Effector memory CD8-positive, alpha-beta T cell (primary cell): ENCODE measurements at regions not wholly inside any gene's neighbourhood (a gene's known extent, or its start where the extent isn't known, plus 50 kb on each side); places are given as distances from the start of the nearest gene placed in this dataset.

ENCODE experiments used
- ATAC-seq: fragments of 150-1000 bp; cut with Tn5 transposase; replicated peaks from 2 replicates; pipeline ENCODE4 v1.10.0; 2021; ENCODE audit warnings: mild to moderate bottlenecking, moderate library complexity
- DNase-seq, 3 experiments: peaks; one replicate each; pipeline ENCODE4 v3.0.0; 2021
- H3K27ac Mint-ChIP-seq, 2 donors: one replicate each; pipeline ENCODE4 v1.8.0; 2022; ENCODE audit warnings: mild to moderate bottlenecking in 2 of 2, mixed read lengths in 2 of 2, moderate library complexity in 2 of 2
- H3K27me3 Mint-ChIP-seq, 2 donors: one replicate each; pipeline ENCODE4 v1.8.0; 2022; ENCODE audit warnings: mixed read lengths in 2 of 2
- H3K36me3 Mint-ChIP-seq: one replicate; pipeline ENCODE4 v1.8.0; 2022; ENCODE audit warnings: mild to moderate bottlenecking, moderate library complexity, mixed read lengths; ENCODE audit not compliant: insufficient read depth
- H3K4me1 Mint-ChIP-seq, 2 donors: one replicate each; pipeline ENCODE4 v1.8.0; 2022; ENCODE audit warnings: low read depth in 2 of 2, mixed read lengths in 2 of 2
- H3K4me3 Mint-ChIP-seq, 2 donors: one replicate each; pipeline ENCODE4 v1.8.0; 2022; ENCODE audit warnings: mild to moderate bottlenecking in 2 of 2, mixed read lengths in 2 of 2, moderate library complexity in 2 of 2
- H3K9me3 Mint-ChIP-seq, 2 donors: one replicate each; pipeline ENCODE4 v1.8.0; 2022; ENCODE audit warnings: mixed read lengths in 2 of 2

DNA sequence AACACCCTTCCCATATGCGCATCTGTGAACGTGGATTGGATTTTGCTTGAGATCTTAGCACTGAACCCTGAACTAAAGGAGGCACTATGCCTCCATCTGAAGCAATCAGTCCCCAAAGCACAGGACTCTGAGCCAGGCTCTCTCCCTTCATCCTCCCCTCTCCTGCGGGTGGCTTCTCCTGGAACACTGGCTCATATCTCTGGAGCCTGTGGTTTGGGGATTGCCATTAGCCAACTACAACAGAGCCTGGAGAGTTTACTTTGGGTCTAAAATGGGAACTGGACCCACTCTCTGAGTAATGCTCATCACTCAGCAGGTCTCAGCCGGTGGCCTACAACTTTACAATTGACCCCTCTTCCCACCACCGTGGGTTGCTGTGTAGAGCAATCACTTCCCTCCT, 190.8 kb upstream of the HES1 start:
- no peak overlapping the region for H3K27ac Mint-ChIP-seq
- DNase-seq = no peak
- H3K27me3 Mint-ChIP-seq = peaks cover 2 to 20% of the 10 kb centered on the region in 2 donors
- H3K4me3 Mint-ChIP-seq = no peak overlapping the region
- no peaks in the 10 kb centered on the region for H3K4me1 Mint-ChIP-seq
- H3K36me3 Mint-ChIP-seq = no peaks in the 10 kb centered on the region
- no peaks in the 10 kb centered on the region for H3K9me3 Mint-ChIP-seq
- ATAC-seq = no peak

DNA sequence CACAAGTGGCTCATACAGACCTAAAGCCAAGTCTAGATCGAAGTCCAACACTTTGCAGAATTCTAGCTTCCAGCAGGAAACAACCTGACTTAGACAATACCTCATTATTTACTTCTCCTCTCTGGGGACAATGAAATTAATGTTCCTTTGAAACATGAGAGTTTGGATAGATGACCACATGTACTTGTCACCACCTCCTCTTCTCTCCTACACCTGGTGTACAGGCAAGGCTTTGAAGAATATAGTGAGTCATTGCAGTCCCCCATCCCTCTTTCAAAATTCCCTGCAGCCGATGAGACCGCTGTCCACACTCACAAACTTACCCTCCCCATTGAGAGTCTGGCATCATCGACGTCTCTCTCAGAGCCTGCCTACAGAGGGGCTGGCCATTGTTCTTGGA, 189.0 kb upstream of the HES1 start:
- no peaks in the 10 kb centered on the region for H3K4me1 Mint-ChIP-seq
- no peaks in the 10 kb centered on the region for H3K9me3 Mint-ChIP-seq
- no peak overlapping the region for H3K4me3 Mint-ChIP-seq
- H3K36me3 Mint-ChIP-seq = no peaks in the 10 kb centered on the region
- no peak overlapping the region for H3K27ac Mint-ChIP-seq
- DNase-seq = no peak
- peaks cover 0 to 23% of the 10 kb centered on the region in 2 donors for H3K27me3 Mint-ChIP-seq
- ATAC-seq = no peak

DNA sequence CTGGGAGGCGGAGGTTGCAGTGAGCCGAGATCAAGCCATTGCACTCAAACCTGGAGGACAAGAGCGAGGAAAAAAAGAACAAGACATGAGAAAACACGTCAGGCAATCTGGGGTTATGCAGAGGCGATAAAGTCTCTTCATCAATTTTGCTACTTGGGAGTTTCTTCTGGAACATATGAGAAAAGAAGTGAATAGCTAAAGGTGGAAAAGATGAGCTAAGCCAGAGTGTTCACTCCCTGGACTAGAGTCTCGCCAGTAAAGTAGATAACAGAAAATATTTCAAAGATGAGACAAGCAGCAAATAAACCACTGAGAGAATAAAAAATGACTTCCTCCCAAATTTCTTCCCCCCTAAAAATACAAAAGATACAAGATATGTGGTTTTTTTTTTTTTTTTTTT, 188.4 kb upstream of the HES1 start:
- DNase-seq (no peak), ATAC-seq (no peak)
- H3K27me3 Mint-ChIP-seq = peaks cover 0 to 23% of the 10 kb centered on the region in 2 donors
- no peak overlapping the region for H3K27ac Mint-ChIP-seq
- no peak overlapping the region for H3K4me3 Mint-ChIP-seq
- H3K36me3 Mint-ChIP-seq = no peaks in the 10 kb centered on the region
- no peaks in the 10 kb centered on the region for H3K9me3 Mint-ChIP-seq
- H3K4me1 Mint-ChIP-seq = no peaks in the 10 kb centered on the region

DNA sequence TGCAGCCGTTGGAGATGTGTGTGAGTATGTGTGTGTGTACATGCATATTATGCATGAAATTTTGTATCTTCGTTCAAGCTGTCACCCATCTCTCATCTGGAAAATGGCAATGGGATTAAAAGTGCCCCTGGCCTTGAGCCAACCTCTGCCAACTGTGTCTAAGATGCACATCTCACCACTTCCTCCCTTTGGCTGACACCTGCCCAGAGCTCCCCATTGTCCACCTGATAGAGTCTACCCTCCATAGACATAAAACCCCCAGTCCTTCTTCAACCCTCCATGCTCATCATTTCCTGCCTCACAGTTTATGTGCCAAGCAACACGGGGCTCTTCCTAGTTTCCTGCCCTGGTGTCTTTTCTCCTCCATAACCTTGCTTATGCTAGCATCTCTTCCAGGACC, 187.5 kb upstream of the HES1 start:
- no peaks in the 10 kb centered on the region for H3K4me1 Mint-ChIP-seq
- H3K27ac Mint-ChIP-seq = no peak overlapping the region
- DNase-seq (no peak), ATAC-seq (no peak)
- H3K9me3 Mint-ChIP-seq = no peaks in the 10 kb centered on the region
- H3K36me3 Mint-ChIP-seq = no peaks in the 10 kb centered on the region
- H3K4me3 Mint-ChIP-seq = no peak overlapping the region
- peaks cover 0 to 23% of the 10 kb centered on the region in 2 donors for H3K27me3 Mint-ChIP-seq

DNA sequence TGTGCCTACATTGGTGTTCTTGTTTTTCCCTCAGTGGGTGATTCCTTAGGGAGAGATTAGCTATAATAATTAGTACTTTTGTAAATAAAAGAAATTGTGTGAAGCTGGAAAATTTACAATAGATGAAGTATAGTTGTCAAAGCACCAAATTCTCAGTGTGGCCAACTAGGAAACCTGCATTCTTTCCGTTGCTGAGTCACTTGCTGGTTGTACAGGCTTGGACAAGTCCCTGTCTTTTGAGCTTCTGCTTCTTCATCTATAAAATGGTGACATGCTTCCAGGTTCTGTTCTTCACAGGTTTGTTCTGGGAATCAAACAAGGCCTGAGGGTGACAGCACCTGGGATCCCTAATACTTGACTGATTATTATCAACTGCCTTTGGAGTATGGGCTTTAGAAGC, 184.1 kb upstream of the HES1 start:
- no peak overlapping the region for H3K27ac Mint-ChIP-seq
- H3K4me1 Mint-ChIP-seq = no peaks in the 10 kb centered on the region
- no peak overlapping the region for H3K4me3 Mint-ChIP-seq
- H3K27me3 Mint-ChIP-seq = peaks cover 6 to 20% of the 10 kb centered on the region in 2 donors
- peaks cover 2 to 6% of the 10 kb centered on the region in 2 donors for H3K9me3 Mint-ChIP-seq
- ATAC-seq = no peak
- no peaks in the 10 kb centered on the region for H3K36me3 Mint-ChIP-seq
- DNase-seq = no peak

DNA sequence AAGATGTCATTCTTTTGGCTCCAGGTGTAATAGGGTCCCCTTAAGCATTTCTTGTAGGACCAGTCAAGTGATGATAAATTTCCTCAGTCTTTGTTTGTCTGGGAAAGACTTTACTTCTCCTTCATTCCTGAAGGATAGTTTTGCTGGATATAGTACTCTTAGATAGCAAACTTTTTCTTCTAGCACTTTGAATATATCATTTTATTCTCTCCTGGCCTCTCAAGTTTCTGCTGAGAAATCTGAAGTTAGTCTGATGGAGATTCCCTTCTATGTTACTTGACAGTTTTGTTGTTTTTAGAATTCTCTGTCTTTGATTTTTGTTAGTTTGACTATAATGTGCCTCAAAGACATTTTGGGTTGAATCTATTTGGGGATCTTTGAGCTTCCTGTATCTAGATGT, 181.2 kb upstream of the HES1 start:
- Mint-ChIP-seq H3K4me1 (no peaks in the 10 kb centered on the region), H3K36me3 (no peaks in the 10 kb centered on the region), H3K27me3 (peaks cover 19 to 33% of the 10 kb centered on the region in 2 donors), H3K27ac (no peak overlapping the region), H3K4me3 (no peak overlapping the region), H3K9me3 (peaks cover 2 to 6% of the 10 kb centered on the region in 2 donors)
- ATAC-seq = no peak
- no peak for DNase-seq

DNA sequence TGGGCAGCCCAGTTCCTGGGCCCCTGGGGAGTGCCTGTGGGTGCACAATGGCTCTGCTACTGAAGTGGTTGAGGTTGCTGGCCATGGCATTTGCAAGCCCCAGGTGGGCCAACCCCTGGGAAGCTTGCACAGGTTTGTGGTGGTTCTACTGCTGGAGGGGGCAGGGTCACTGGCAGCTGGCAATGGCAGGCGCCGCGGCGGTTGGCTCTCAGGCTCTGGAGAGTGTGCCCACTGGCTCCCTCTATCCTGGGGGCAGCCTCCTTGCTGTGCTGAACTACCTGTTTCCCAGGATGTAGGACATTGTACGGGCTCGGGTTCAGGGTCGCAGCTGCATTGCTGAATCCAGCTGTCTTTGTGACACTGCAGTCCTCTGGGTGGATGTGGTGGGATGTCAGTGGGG, 180.2 kb upstream of the HES1 start:
- Mint-ChIP-seq H3K27me3 (peaks cover 29 to 43% of the 10 kb centered on the region in 2 donors), H3K4me3 (no peak overlapping the region), H3K27ac (no peak overlapping the region), H3K4me1 (no peaks in the 10 kb centered on the region), H3K36me3 (no peaks in the 10 kb centered on the region), H3K9me3 (peaks cover 2 to 6% of the 10 kb centered on the region in 2 donors)
- no peak for ATAC-seq
- DNase-seq = no peak

DNA sequence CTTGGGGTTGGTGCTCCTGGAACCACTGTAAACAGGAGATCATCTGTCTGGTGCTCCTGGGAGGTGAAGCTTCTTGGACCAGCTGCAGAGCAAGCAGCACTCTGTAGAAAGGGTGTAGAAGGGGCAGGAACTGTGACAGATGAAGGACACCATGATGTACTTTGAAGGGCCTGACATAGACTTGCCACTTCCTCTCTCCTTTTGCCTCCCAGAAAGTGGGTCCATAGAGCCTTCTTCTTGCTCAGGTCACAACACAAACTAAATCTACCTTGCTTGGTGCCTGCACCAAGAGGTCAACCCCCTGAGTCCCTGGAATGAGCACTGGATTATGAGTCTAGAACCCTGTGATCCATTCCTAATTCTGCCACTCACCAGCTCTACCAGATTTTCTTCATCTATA, 176.1 kb upstream of the HES1 start:
- peaks cover 52 to 68% of the 10 kb centered on the region in 2 donors for H3K27me3 Mint-ChIP-seq
- H3K36me3 Mint-ChIP-seq = no peaks in the 10 kb centered on the region
- H3K9me3 Mint-ChIP-seq = peaks cover 0 to under 1% of the 10 kb centered on the region in 2 donors
- ATAC-seq = no peak
- H3K4me3 Mint-ChIP-seq = no peak overlapping the region
- DNase-seq = no peak
- no peaks in the 10 kb centered on the region for H3K4me1 Mint-ChIP-seq
- H3K27ac Mint-ChIP-seq = no peak overlapping the region

DNA sequence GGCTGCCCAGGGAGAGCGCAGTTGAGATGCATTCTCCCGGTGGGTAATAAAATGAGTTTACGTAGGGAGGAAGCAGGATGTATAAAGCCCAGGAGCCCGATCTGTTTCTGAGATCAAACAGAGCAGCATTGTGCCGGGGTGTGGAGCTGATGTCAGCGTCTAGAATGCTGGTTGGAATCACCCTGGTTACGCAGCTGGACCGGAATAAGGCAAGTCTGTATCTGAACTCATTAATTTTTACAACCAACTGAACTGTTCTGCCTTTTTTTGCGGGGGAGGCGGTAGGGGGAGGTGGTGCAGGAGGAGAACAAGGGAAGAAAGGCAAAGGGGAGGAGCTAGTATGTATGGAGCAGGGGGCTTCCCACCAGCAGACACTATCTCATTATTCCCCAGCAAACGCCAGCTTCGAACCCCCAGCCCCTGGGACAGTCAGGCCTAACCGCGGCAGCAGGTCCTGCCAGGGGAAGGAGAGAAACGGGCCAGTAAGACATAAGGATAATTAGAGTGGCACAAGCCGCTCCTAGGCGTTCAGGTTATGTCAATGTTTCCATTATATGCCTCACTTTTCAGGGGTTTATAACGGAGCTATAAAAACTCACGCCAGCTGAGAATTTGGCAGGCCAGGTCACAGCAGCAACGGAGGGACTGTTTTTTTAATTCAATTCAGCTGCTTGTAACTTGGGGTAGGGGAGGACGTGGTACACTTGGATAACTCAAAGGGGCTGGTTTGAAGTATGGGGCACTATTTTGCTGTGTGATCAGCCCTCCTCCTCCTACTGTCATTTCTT, 175.3 kb upstream of the HES1 start:
- ATAC-seq (no peak), DNase-seq (no peak)
- no peak overlapping the region for H3K27ac Mint-ChIP-seq
- no peaks in the 10 kb centered on the region for H3K36me3 Mint-ChIP-seq
- H3K4me1 Mint-ChIP-seq = no peaks in the 10 kb centered on the region
- no peak overlapping the region for H3K4me3 Mint-ChIP-seq
- no peaks in the 10 kb centered on the region for H3K9me3 Mint-ChIP-seq
- peaks cover 55 to 75% of the 10 kb centered on the region in 2 donors for H3K27me3 Mint-ChIP-seq

DNA sequence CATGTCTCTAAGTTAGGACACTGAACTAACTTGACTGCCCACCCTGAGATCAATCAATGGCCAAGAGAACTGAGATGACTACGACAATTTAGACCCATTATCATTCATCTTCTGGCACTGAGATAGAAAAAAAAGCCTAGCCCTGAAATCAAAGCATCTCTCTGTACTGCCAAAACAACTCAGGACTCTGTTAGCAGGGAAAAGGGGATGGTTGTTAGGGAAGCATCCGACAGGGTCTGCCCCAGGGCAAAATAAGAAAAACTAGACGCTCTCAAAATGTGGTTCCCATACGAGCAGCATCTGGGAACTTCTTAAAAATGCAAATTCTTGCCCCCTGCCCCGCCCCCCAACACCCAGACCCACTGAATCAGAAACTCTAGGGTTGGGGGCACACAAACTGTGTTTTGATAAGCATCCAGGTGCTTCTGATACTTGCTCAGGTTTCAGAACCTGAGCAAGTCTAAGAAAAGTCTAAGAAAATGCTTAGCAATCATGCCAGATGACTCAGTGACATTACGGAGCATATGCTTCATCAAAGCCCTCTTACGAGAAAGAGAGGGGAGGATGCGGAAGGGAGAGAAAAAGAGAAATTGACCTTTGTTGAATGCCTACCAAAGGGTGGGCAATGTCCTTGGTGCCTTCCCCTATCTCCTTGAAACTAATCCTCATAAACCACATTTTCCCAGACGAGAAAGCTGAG, 172.8 kb upstream of the HES1 start:
- no peak overlapping the region for H3K4me3 Mint-ChIP-seq
- no peak overlapping the region for H3K27ac Mint-ChIP-seq
- H3K27me3 Mint-ChIP-seq = peaks cover 56 to 63% of the 10 kb centered on the region in 2 donors
- no peaks in the 10 kb centered on the region for H3K36me3 Mint-ChIP-seq
- DNase-seq = no peak
- no peaks in the 10 kb centered on the region for H3K4me1 Mint-ChIP-seq
- H3K9me3 Mint-ChIP-seq = no peaks in the 10 kb centered on the region
- no peak for ATAC-seq

DNA sequence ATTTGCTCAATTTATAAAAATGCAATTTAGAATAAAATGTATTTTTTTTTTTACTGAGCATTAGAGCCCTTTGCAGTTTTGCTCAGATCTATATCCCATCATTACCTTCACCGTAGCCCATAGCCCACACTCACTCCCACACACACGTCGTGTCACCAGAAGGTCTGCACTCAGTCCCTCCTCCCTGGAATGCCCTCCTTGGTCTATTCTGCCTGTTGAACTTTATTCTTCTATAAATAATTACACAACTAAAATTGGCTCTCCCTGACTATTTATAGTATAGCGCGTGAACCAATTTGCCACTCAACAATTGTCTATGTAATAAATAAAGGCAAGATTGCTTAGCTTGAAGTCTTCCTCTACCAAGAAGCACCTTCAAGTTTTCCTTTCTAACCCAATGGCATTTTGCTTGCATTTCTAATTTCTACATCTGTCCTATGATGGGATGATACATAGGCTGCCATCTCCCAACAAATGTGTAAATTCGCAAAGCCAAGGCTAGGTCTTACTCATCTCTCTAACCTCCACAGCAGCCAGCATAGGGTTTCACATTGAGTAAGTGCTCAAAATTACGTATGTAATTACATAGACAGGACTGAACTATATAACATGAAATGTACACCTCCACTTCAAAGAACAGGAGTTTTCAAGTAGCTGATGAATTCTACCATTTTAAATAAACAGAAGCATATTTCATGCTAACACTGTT, 172.0 kb upstream of the HES1 start:
- no peaks in the 10 kb centered on the region for H3K36me3 Mint-ChIP-seq
- no peaks in the 10 kb centered on the region for H3K9me3 Mint-ChIP-seq
- DNase-seq = no peak
- no peak overlapping the region for H3K27ac Mint-ChIP-seq
- no peaks in the 10 kb centered on the region for H3K4me1 Mint-ChIP-seq
- no peak overlapping the region for H3K4me3 Mint-ChIP-seq
- peaks cover 54 to 66% of the 10 kb centered on the region in 2 donors for H3K27me3 Mint-ChIP-seq
- no peak for ATAC-seq

DNA sequence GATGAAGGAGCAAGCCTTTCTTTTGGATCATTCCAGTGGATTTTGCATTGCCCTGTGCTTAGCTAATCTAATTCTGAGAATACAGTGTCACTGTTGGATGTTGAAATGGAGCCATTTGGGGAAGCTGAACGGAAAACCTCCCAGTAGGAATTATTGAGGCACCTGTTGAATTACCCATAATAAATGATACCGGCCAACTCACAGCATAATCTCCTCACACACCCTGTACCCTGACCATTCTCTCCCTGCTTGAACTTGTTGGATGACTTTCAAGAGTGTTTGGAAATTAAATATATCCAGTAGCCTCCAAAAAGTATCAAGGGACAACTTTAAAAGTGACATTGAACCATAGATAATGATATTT, 171.4 kb upstream of the HES1 start:
- H3K9me3 Mint-ChIP-seq = no peaks in the 10 kb centered on the region
- H3K4me3 Mint-ChIP-seq = no peak overlapping the region
- H3K4me1 Mint-ChIP-seq = no peaks in the 10 kb centered on the region
- peaks cover 49 to 62% of the 10 kb centered on the region in 2 donors for H3K27me3 Mint-ChIP-seq
- DNase-seq (no peak), ATAC-seq (no peak)
- no peak overlapping the region for H3K27ac Mint-ChIP-seq
- H3K36me3 Mint-ChIP-seq = no peaks in the 10 kb centered on the region

DNA sequence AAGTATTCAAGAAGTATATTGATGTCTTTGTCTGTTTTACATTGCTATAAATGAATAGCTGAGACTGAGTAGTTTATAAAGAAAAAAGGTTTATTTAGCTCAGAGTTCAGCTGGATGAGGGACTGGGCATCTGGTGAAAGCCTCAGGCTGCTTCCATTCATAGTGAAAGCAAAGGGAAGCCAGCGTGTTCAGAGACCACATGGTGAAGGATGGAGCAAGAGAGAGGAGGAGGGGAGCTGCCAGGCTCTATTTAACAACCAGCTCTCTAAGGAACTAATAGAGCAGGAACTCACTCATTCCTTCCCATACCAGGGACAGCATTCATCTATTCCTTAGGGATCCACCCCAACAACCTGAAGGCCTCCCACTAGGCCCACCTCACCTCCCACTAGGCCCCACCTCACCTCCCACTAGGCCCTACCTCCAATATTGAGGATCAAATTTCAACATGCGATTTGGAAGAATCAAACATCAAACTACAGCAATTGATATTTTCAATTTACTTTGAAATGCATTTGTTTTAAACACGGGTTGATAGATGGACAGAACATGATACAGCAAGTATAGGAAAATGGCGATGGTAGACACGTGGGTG, 167.5 kb upstream of the HES1 start:
- Mint-ChIP-seq H3K27ac (no peak overlapping the region), H3K4me1 (no peaks in the 10 kb centered on the region), H3K27me3 (peaks cover 25 to 72% of the 10 kb centered on the region in 2 donors), H3K4me3 (no peak overlapping the region), H3K9me3 (no peaks in the 10 kb centered on the region), H3K36me3 (no peaks in the 10 kb centered on the region)
- DNase-seq = no peak
- ATAC-seq = no peak
